ENCODE measurements at regions not wholly inside any gene's neighbourhood (a gene's known extent, or its start where the extent isn't known, plus 50 kb on each side); places are given as distances from the start of the nearest gene placed in this dataset.

- DNase-seq (ENCODE audit: low read depth), result no peak
These were observed 259.9 kb downstream of the ADGRG6 start for GRCh38 chr6:142561511-142562265.

- DNase-seq (ENCODE audit: low read depth), result no peak
These were observed 261.1 kb downstream of the ADGRG6 start for GRCh38 chr6:142562865-142563264.

GRCh38 chr6:142566628-142567396, 265.0 kb downstream of the ADGRG6 start:
- DNase-seq (ENCODE audit: low read depth), result peak; percentile 64

DNA sequence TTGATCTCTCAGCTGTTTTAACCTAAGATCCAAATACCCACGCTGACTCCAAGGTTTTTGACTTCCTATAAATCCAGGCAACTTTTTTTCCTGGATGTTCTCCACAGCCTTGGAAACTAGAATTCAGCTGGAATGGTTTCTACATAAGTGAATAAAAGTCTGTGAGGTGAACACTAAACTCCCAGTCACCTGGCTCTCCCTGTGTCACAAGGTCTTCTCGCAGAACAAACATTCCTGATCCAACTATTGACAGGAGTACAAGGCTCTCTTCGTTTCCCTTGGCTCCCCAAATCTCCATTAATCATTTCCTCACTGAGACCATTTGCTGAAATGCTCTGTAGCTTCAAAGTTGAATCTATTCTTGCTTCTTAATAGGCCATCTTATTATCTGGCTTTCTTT, 265.7 kb downstream of the ADGRG6 start:
- DNase-seq (ENCODE audit: low read depth), result no peak

- DNase-seq (ENCODE audit: low read depth), result peak; percentile 91
These were observed 267.2 kb downstream of the ADGRG6 start for GRCh38 chr6:142568857-142569597.

DNA sequence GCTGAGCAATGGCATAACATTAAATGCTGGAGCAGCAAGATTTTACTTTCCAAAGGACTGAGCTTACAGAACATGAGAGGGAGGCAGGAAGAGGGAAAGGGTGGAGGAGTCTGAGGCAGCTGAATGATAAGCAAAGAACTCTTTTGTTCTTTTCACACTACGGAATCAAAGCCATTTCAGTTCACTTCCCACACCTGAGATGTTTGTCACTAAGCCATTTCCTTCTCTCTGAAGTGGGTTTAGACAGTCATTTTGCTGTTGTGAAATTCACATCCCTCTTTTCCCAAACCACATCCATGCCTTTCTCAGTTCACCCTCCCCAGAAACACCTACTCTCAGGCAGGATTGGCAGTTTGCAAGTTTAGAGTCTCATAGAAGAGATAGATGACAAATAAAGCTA, 267.9 kb downstream of the ADGRG6 start:
- peak; percentile 67 for DNase-seq (ENCODE audit: low read depth)

DNA sequence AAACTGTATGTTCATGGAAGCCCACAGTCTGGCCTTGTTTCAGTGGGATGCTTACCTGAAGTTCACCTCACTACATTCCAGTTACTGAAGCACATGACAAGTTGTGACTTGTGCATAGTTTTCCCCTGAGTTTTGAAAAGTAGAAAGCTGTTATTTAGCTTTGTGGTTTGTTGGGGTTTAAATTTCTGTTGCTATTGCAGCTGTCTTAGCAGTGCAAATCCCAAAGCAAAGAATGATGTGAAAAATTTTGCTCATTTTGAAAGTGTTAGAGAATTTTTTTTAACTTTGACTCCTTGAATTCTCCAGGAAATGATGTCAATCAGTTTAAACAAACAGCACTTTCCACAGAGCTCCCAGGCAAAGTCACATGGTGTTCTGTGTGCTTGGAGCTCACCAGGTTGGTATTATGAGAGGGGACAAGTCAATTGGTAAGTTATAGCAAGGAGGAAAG, 268.4 kb downstream of the ADGRG6 start:
- peak; percentile 94 for DNase-seq (ENCODE audit: low read depth)

DNA sequence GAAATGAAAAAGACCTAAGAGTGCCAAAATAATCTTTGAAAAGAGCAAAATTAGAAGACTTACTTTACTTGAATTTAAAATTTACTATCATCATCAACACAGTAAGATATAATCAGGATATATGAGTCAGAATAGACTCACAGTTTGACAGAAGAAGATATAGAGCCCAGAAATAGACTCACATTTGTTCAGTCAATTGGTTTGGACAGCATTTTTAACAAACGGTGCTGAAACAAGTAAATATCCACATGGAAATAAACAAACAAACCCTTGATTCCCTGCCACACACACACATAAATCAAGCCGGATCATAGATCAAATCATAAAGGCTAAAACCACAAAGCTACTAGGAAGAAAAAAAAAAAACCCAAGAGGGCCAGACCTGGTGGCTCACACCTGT, 291.1 kb downstream of the ADGRG6 start:
- peak; percentile 85 for DNase-seq (ENCODE audit: low read depth)

DNA sequence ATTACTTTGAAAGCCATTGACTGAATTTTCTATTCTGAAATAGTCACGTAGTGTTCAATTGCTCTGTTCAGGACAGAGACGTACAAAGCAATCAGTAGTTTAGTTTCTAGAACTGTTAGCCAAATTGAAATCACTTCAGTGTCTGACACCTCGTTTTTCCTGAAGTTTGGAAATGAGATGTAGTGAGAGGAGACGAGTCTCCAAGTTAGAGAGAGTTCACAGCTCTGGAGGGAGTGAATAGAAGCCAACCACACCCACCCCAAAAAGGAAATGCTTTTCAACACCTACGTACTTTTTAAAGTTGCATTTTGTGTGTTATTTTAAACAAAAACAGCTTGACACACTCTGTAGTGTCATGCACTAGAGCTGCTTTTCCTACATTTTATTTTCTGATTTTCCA, 296.0 kb downstream of the ADGRG6 start:
- no peak for DNase-seq (ENCODE audit: low read depth)

- no peak for DNase-seq (ENCODE audit: low read depth)
These were observed 299.6 kb downstream of the ADGRG6 start for GRCh38 chr6:142601427-142601826.

GRCh38 chr6:142602972-142603371, 301.2 kb downstream of the ADGRG6 start:
- no peak for DNase-seq (ENCODE audit: low read depth)

GRCh38 chr6:142605922-142606485, 304.2 kb downstream of the ADGRG6 start:
- peak; percentile 88 for DNase-seq (ENCODE audit: low read depth)

GRCh38 chr6:142612956-142613355, 311.1 kb downstream of the ADGRG6 start:
- DNase-seq (ENCODE audit: low read depth), result peak; percentile 24

GRCh38 chr6:142613981-142614380, 312.2 kb downstream of the ADGRG6 start:
- DNase-seq (ENCODE audit: low read depth), result peak; percentile 55

DNA sequence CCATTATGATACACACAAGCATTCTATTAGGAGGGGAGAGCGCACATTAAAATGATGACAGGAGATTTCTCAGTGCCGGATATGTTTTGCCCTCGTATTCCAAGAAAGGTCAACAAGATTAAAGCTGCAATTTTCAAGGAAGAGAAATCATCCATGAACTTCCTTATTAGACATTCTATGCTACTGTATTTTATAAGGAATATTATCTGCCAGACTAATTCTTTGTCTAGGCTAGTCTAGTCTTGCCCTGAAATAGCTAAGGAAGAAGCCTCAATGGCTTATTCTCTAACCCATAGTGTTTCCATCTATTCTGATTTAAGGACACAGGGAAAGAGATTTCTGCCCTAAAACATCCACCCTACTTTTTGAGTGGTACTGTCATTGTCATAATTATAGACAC, 315.4 kb downstream of the ADGRG6 start:
- no peak for DNase-seq (ENCODE audit: low read depth)

- no peak for DNase-seq (ENCODE audit: low read depth)
These were observed 320.0 kb downstream of the ADGRG6 start for GRCh38 chr6:142621822-142622221.

DNA sequence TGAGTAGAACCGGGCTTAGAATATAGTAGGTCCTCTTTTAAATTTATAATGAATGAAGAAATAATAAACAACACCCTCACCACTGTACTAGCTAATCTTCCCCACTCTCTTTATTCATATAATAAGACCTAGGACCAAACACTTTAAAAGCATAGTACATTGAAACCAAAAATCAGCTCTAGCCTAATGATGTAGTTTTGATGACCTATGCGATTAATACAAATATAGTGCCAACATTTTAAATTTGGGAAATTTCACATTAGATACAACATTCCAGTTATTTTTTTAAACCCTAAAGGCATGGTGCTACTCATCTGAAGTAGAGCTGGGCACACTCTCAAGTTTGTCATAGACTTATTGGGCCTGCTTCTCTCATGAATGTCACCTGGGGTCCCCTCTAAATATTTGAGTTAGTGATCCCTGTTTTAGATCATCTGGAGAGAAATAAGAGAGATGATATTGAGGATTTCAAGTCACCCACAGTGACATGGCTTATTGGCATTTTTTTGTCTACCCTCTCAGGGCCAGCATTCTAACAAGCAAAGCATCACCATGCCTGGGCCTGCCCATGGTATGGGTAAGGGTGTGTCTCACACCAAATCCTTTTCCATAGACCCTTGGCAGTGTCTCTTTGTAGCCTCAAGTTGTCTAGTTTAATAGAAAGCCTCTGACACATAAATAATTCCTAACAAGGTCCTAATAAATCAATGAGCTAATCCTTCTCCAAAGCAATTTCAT, 319.8 kb downstream of the HIVEP2 start:
- no peak for DNase-seq (ENCODE audit: low read depth)

DNA sequence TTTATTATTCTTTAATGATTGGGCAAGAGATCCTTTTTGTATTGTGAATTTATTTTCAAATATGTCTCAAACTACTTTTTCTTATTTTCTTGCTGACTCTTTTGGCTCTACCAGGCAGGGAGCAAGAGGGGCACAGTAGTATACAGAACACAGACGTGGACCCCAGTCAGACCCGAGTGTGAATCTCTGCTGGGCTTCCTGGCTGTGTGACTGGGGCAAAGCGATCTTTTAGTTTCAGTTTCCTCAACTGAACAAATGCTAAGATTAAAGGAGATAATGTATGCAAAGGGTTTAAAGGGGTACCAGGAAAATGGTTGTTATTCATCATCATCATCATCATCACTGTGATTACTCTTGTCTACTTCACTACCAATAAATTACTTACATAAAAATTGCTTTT, 317.5 kb downstream of the HIVEP2 start:
- peak; percentile 26 for DNase-seq (ENCODE audit: low read depth)

DNA sequence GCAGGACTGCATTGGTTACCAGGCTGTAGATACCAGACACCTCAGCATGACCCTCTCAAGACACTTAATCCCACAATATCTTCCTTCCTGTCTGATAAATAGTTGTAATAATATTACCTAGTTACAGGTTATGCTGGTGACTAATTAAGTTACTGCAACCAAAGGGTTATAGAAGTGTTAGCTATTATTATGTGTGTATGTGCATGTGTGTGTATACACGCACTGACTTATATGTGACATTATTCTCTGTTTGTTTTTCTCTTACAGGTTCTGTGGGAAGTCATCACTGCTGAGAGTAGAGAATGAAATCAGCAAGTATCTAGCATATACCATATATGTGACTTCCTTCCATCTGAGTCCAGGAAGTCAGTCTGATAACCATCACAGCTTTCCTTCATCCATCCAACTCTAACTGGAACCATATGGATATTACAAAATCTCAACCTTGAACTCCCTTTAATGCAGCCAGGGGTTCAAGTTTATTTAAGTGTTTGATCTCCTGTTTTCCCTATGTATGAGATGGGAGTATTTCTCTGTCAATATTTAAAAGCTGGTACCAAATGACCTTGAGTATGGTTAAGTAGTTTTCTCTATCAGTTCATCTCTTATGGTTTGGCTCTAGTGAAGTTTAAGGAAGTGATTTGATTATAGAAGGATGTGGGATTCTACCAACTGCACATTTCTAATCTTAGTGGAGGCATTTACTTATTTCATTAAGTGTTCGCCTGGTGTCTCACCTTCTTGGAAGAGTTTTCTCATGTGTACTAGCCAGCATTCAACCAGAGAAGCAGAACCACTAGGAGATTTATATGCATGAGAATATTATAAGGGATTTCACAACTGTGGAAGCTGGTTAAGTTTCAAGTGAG, 313.2 kb downstream of the HIVEP2 start:
- DNase-seq (ENCODE audit: low read depth), result peak; percentile 87

DNA sequence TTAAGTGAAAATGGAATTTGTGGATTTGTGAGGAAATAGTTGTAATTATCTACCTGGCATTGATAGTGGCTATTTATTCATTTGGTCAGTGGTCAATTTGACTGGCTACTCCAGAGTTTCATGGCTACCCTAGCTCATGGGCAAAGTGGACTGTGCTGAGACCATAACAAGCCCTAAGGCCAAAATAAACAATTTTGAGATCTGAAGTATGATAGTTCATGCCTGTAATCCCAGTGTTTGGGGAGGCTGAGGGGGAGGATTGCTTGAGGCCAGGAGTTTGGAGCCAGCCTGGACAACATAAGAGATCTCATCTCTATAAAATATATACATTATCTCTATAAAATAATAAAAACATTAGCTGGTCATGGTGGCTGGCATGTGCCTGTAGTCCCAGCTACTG, 311.7 kb downstream of the HIVEP2 start:
- peak; percentile 87 for DNase-seq (ENCODE audit: low read depth)

Measured in M059J (cell line).